ENCODE measurements at regions not wholly inside any gene's neighbourhood (a gene's known extent, or its start where the extent isn't known, plus 50 kb on each side); places are given as distances from the start of the nearest gene placed in this dataset.

DNA sequence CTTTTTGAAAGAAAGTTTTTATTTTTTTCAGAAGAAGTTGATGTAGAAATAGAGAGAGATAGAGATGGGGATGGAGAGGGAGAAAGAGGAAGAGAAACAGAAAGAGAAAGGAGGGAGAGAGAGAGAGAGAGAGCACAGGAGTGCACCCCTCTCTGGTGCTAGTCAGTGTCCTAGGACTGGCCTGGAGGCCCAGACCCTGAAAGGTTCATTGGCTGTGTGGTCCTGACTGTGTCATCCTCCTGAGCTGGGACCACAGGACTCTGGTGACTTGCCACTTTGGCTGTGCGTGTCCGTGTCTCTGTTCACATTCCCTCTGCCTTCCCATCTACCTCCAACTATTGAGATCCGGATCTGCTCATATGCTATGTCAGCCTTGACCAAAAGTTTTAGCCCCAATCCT, 62.1 kb upstream of the SHH start (continued):
- TF ChIP-seq, protein P1, sequence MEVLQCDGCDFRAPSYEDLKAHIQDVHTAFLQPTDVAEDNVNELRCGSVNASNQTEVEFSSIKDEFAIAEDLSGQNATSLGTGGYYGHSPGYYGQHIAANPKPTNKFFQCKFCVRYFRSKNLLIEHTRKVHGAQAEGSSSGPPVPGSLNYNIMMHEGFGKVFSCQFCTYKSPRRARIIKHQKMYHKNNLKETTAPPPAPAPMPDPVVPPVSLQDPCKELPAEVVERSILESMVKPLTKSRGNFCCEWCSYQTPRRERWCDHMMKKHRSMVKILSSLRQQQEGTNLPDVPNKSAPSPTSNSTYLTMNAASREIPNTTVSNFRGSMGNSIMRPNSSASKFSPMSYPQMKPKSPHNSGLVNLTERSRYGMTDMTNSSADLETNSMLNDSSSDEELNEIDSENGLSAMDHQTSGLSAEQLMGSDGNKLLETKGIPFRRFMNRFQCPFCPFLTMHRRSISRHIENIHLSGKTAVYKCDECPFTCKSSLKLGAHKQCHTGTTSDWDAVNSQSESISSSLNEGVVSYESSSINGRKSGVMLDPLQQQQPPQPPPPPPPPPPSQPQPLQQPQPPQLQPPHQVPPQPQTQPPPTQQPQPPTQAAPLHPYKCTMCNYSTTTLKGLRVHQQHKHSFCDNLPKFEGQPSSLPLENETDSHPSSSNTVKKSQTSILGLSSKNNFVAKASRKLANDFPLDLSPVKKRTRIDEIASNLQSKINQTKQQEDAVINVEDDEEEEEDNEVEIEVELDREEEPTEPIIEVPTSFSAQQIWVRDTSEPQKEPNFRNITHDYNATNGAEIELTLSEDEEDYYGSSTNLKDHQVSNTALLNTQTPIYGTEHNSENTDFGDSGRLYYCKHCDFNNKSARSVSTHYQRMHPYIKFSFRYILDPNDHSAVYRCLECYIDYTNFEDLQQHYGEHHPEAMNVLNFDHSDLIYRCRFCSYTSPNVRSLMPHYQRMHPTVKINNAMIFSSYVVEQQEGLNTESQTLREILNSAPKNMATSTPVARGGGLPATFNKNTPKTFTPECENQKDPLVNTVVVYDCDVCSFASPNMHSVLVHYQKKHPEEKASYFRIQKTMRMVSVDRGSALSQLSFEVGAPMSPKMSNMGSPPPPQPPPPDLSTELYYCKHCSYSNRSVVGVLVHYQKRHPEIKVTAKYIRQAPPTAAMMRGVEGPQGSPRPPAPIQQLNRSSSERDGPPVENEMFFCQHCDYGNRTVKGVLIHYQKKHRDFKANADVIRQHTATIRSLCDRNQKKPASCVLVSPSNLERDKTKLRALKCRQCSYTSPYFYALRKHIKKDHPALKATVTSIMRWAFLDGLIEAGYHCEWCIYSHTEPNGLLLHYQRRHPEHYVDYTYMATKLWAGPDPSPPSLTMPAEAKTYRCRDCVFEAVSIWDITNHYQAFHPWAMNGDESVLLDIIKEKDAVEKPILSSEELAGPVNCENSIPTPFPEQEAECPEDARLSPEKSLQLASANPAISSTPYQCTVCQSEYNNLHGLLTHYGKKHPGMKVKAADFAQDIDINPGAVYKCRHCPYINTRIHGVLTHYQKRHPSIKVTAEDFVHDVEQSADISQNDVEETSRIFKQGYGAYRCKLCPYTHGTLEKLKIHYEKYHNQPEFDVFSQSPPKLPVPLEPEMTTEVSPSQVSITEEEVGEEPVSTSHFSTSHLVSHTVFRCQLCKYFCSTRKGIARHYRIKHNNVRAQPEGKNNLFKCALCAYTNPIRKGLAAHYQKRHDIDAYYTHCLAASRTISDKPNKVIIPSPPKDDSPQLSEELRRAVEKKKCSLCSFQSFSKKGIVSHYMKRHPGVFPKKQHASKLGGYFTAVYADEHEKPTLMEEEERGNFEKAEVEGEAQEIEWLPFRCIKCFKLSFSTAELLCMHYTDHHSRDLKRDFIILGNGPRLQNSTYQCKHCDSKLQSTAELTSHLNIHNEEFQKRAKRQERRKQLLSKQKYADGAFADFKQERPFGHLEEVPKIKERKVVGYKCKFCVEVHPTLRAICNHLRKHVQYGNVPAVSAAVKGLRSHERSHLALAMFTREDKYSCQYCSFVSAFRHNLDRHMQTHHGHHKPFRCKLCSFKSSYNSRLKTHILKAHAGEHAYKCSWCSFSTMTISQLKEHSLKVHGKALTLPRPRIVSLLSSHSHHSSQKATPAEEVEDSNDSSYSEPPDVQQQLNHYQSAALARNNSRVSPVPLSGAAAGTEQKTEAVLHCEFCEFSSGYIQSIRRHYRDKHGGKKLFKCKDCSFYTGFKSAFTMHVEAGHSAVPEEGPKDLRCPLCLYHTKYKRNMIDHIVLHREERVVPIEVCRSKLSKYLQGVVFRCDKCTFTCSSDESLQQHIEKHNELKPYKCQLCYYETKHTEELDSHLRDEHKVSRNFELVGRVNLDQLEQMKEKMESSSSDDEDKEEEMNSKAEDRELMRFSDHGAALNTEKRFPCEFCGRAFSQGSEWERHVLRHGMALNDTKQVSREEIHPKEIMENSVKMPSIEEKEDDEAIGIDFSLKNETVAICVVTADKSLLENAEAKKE (CRISPR knock-in tag; IDR thresholded peaks at IDR 0.05) = no peak
- TF ChIP-seq, protein P2, sequence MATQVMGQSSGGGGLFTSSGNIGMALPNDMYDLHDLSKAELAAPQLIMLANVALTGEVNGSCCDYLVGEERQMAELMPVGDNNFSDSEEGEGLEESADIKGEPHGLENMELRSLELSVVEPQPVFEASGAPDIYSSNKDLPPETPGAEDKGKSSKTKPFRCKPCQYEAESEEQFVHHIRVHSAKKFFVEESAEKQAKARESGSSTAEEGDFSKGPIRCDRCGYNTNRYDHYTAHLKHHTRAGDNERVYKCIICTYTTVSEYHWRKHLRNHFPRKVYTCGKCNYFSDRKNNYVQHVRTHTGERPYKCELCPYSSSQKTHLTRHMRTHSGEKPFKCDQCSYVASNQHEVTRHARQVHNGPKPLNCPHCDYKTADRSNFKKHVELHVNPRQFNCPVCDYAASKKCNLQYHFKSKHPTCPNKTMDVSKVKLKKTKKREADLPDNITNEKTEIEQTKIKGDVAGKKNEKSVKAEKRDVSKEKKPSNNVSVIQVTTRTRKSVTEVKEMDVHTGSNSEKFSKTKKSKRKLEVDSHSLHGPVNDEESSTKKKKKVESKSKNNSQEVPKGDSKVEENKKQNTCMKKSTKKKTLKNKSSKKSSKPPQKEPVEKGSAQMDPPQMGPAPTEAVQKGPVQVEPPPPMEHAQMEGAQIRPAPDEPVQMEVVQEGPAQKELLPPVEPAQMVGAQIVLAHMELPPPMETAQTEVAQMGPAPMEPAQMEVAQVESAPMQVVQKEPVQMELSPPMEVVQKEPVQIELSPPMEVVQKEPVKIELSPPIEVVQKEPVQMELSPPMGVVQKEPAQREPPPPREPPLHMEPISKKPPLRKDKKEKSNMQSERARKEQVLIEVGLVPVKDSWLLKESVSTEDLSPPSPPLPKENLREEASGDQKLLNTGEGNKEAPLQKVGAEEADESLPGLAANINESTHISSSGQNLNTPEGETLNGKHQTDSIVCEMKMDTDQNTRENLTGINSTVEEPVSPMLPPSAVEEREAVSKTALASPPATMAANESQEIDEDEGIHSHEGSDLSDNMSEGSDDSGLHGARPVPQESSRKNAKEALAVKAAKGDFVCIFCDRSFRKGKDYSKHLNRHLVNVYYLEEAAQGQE (IDR thresholded peaks at IDR 0.05; ENCODE audit: unreplicated experiment) = no peak
- TF ChIP-seq POLR2AphosphoS5 (IDR thresholded peaks at IDR 0.05; ENCODE audit: low read depth) (no peak), STAT1 (IDR thresholded peaks at IDR 0.05; ENCODE audit: unreplicated experiment) (no peak), CREB1 (CRISPR knock-in tag; IDR thresholded peaks at IDR 0.05; ENCODE audit: low read depth) (no peak)

DNA sequence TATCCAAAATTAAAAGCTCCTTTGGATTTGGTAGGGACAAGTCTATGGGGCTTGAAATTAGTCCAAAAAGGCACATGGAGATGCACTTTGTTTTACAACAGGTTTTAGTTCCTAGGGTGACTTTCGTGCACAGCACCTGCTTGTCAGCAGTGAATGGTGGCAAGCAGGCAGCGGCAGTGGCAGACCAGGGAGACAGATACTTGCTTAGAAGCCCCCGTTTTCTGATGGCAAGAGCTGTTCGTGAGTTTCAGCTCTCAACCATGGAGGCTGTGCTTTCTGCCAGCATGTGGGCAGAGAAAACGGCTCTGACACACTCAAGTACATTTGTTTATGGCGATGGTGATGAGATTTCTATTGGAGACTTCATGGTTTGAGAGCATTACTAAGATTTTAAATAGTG, 61.7 kb upstream of the SHH start:
- Mint-ChIP-seq H3K27me3 (ENCODE audit: insufficient read depth, low read depth, poor library complexity) (peaks cover 2% of the 10 kb centered on the region), H3K36me3 (ENCODE audit: low read depth) (no peaks in the 10 kb centered on the region), H3K27ac (no peak overlapping the region), H3K4me3 (no peak overlapping the region), H3K9me3 (no peaks in the 10 kb centered on the region; the same call in 2 of the 3 replicates), H3K4me1 (peaks cover 3% of the 10 kb centered on the region; the same call in 1 of the 3 replicates)
- Histone ChIP-seq H4K20me1 (replicated peaks; ENCODE audit: insufficient read depth) (no peaks in the 10 kb centered on the region), H3K27ac (ENCODE audit: low read depth) (no peak overlapping the region), H2AFZ (no peak overlapping the region), H3K4me1 (ENCODE audit: insufficient read depth) (no peaks in the 10 kb centered on the region), H3K9me2 (ENCODE audit: insufficient read depth) (no peaks in the 10 kb centered on the region), H3K27me3 (ENCODE audit: insufficient read depth) (no peaks in the 10 kb centered on the region), H3K36me3 (ENCODE audit: insufficient read depth) (no peaks in the 10 kb centered on the region), H3K4me3 (no peak overlapping the region), H3K79me2 (replicated peaks; ENCODE audit: insufficient read depth) (no peaks in the 10 kb centered on the region), H3K4me2 (no peak overlapping the region), H3F3A (replicated peaks; ENCODE audit: low read depth) (no peaks in the 10 kb centered on the region)
- ATAC-seq (no peak), DNase-seq (ENCODE audit: low spot score) (no peak)
- TF ChIP-seq ZNF114 (CRISPR knock-in tag; IDR thresholded peaks at IDR 0.05) (no peak), EZH2 (IDR thresholded peaks at IDR 0.05; ENCODE audit: low read depth, unreplicated experiment) (no peak)
- TF ChIP-seq, protein P1 (CRISPR knock-in tag; IDR thresholded peaks at IDR 0.05) = no peak

All from GM23338 (cell line).